Naive B cell (primary cell): ENCODE measurements at regions not wholly inside any gene's neighbourhood (a gene's known extent, or its start where the extent isn't known, plus 50 kb on each side); places are given as distances from the start of the nearest gene placed in this dataset.
"Not testable (repeated sequence)": the region's sequence is repeated elsewhere in the genome, so short reads cannot be mapped to it uniquely, and the experiment has no call there.

ENCODE experiments used
- ATAC-seq, 2 donors: fragments of 150-1000 bp; cut with Tn5 transposase; 2 replicates each; pipeline ENCODE4 v1.10.0; 2021; ENCODE audit warnings: low read depth in 2 of 2, mild to moderate bottlenecking in 2 of 2, moderate library complexity in 2 of 2
- DNase-seq: peaks from one replicate; pipeline ENCODE4 v3.0.0; 2022
- H3K27ac Mint-ChIP-seq, 6 donors: one replicate each; pipeline ENCODE4 v1.8.0; 2020 to 2022; ENCODE audit warnings: mild to moderate bottlenecking in 6 of 6, mixed read lengths in 6 of 6, moderate library complexity in 5 of 6, inconsistent platforms in 2 of 6
- H3K27me3 Mint-ChIP-seq, 3 donors: one replicate each; pipeline ENCODE4 v1.8.0; 2021 to 2022; ENCODE audit warnings: mixed read lengths in 3 of 3, mild to moderate bottlenecking in 1 of 3
- H3K36me3 Mint-ChIP-seq, 2 donors: one replicate each; pipeline ENCODE4 v1.8.0; 2020 to 2022; ENCODE audit warnings: mixed read lengths in 2 of 2, inconsistent platforms in 1 of 2, mild to moderate bottlenecking in 1 of 2
- H3K4me1 Mint-ChIP-seq, 3 donors: one replicate each; pipeline ENCODE4 v1.8.0; 2020 to 2022; ENCODE audit warnings: mixed read lengths in 3 of 3, inconsistent platforms in 1 of 3, mild to moderate bottlenecking in 1 of 3, moderate library complexity in 1 of 3
- H3K4me3 Mint-ChIP-seq, 8 donors: one replicate each; pipeline ENCODE4 v1.8.0; 2020 to 2022; ENCODE audit warnings: mild to moderate bottlenecking in 8 of 8, mixed read lengths in 8 of 8, moderate library complexity in 8 of 8, inconsistent platforms in 2 of 8
- H3K9me3 Mint-ChIP-seq, 7 donors: one replicate each; pipeline ENCODE4 v1.8.0; 2020 to 2022; ENCODE audit warnings: mixed read lengths in 7 of 7, mild to moderate bottlenecking in 5 of 7, inconsistent platforms in 2 of 7, moderate library complexity in 1 of 7

- not testable (repeated sequence) for H3K27ac Mint-ChIP-seq, H3K4me3 Mint-ChIP-seq, H3K4me1 Mint-ChIP-seq, ATAC-seq, H3K36me3 Mint-ChIP-seq, H3K9me3 Mint-ChIP-seq, DNase-seq
- peaks cover 0 to 15% (median 4%) of the 10 kb centered on the region in 3 donors for H3K27me3 Mint-ChIP-seq
Observed at GRCh38 chr13:22932632-22933412, 248.0 kb upstream of the SGCG start.

GRCh38 chr13:22933571-22934181 is 247.1 kb upstream of the SGCG start:
- no peak for DNase-seq
- ATAC-seq, result no peak
- Mint-ChIP-seq H3K27ac (no peak overlapping the region), H3K27me3 (peaks cover 0 to 10% (median 0%) of the 10 kb centered on the region in 3 donors), H3K36me3 (no peaks in the 10 kb centered on the region), H3K4me1 (no peaks in the 10 kb centered on the region), H3K9me3 (no peaks in the 10 kb centered on the region), H3K4me3 (no peak overlapping the region)

GRCh38 chr13:22934744-22935523 is 245.8 kb upstream of the SGCG start:
- Mint-ChIP-seq H3K4me1 (no peaks in the 10 kb centered on the region), H3K27me3 (peaks cover 0 to 4% (median 0%) of the 10 kb centered on the region in 3 donors), H3K4me3 (no peak overlapping the region), H3K9me3 (peaks cover 0 to 4% (median 0%) of the 10 kb centered on the region in 7 donors), H3K36me3 (no peaks in the 10 kb centered on the region), H3K27ac (no peak overlapping the region)
- ATAC-seq, result no peak
- DNase-seq, result no peak

GRCh38 chr13:22936228-22936627 is 244.6 kb upstream of the SGCG start:
- DNase-seq, result no peak
- H3K4me3 Mint-ChIP-seq, result no peak overlapping the region

GRCh38 chr13:22937241-22937640 is 243.5 kb upstream of the SGCG start:
- H3K27me3 Mint-ChIP-seq, result no peaks in the 10 kb centered on the region
- no peaks in the 10 kb centered on the region for H3K36me3 Mint-ChIP-seq
- ATAC-seq (no peak), DNase-seq (no peak)
- H3K27ac Mint-ChIP-seq, result no peak overlapping the region
- H3K4me3 Mint-ChIP-seq, result no peak overlapping the region
- no peaks in the 10 kb centered on the region for H3K4me1 Mint-ChIP-seq
- H3K9me3 Mint-ChIP-seq, result peaks cover 0 to 6% (median 0%) of the 10 kb centered on the region in 7 donors

More at GRCh38 chr13:22936228-22936627, 244.6 kb upstream of the SGCG start:
- H3K4me1 Mint-ChIP-seq, result no peaks in the 10 kb centered on the region
- H3K36me3 Mint-ChIP-seq, result no peaks in the 10 kb centered on the region
- no peaks in the 10 kb centered on the region for H3K27me3 Mint-ChIP-seq
- peaks cover 0 to 6% (median 0%) of the 10 kb centered on the region in 7 donors for H3K9me3 Mint-ChIP-seq
- no peak overlapping the region for H3K27ac Mint-ChIP-seq
- no peak for ATAC-seq

- Mint-ChIP-seq H3K27me3 (no peaks in the 10 kb centered on the region), H3K27ac (no peak overlapping the region), H3K4me1 (no peaks in the 10 kb centered on the region), H3K36me3 (no peaks in the 10 kb centered on the region), H3K4me3 (no peak overlapping the region), H3K9me3 (peaks cover 0 to 7% (median 0%) of the 10 kb centered on the region in 7 donors)
- ATAC-seq (no peak), DNase-seq (no peak)
Observed at GRCh38 chr13:22937953-22938352, 242.8 kb upstream of the SGCG start.

- H3K27ac Mint-ChIP-seq, result no peak overlapping the region
- DNase-seq (no peak), ATAC-seq (no peak)
- no peaks in the 10 kb centered on the region for H3K4me1 Mint-ChIP-seq
- no peak overlapping the region for H3K4me3 Mint-ChIP-seq
- peaks cover 0 to under 1% (median 0%) of the 10 kb centered on the region in 3 donors for H3K27me3 Mint-ChIP-seq
- H3K9me3 Mint-ChIP-seq, result peaks cover 0 to 8% (median 0%) of the 10 kb centered on the region in 7 donors
- no peaks in the 10 kb centered on the region for H3K36me3 Mint-ChIP-seq
Observed at GRCh38 chr13:22938576-22938975, 242.2 kb upstream of the SGCG start.

GRCh38 chr13:22939157-22939556 is 241.6 kb upstream of the SGCG start:
- DNase-seq, result no peak
- Mint-ChIP-seq H3K4me3 (no peak overlapping the region), H3K9me3 (peaks cover 0 to 10% (median 2%) of the 10 kb centered on the region in 7 donors), H3K4me1 (peaks cover 0 to 3% (median 0%) of the 10 kb centered on the region in 3 donors), H3K27me3 (peaks cover 0 to 6% (median 0%) of the 10 kb centered on the region in 3 donors), H3K27ac (no peak overlapping the region), H3K36me3 (no peaks in the 10 kb centered on the region)
- ATAC-seq, result no peak

- Mint-ChIP-seq H3K4me3 (no peak overlapping the region), H3K27me3 (peaks cover 0 to 16% (median 0%) of the 10 kb centered on the region in 3 donors), H3K36me3 (no peaks in the 10 kb centered on the region), H3K9me3 (peaks cover 0 to 14% (median 2%) of the 10 kb centered on the region in 7 donors), H3K27ac (no peak overlapping the region), H3K4me1 (peaks cover 0 to 3% (median 0%) of the 10 kb centered on the region in 3 donors)
- ATAC-seq (no peak), DNase-seq (no peak)
Observed at GRCh38 chr13:22940090-22940710, 240.6 kb upstream of the SGCG start.

- ATAC-seq (no peak), DNase-seq (no peak)
- Mint-ChIP-seq H3K4me3 (no peak overlapping the region), H3K9me3 (peaks cover 0 to 14% (median 2%) of the 10 kb centered on the region in 7 donors), H3K27ac (no peak overlapping the region), H3K4me1 (peaks cover 0 to 3% (median 0%) of the 10 kb centered on the region in 3 donors), H3K27me3 (peaks cover 0 to 16% (median 0%) of the 10 kb centered on the region in 3 donors), H3K36me3 (no peaks in the 10 kb centered on the region)
Observed at GRCh38 chr13:22940736-22941135, 240.0 kb upstream of the SGCG start.

GRCh38 chr13:22941495-22941894 is 239.3 kb upstream of the SGCG start:
- not testable (repeated sequence) for ATAC-seq, H3K4me3 Mint-ChIP-seq, H3K36me3 Mint-ChIP-seq, DNase-seq, H3K4me1 Mint-ChIP-seq, H3K27ac Mint-ChIP-seq
- Mint-ChIP-seq H3K9me3 (peaks cover 0 to 14% (median 2%) of the 10 kb centered on the region in 7 donors), H3K27me3 (peaks cover 0 to 16% (median 0%) of the 10 kb centered on the region in 3 donors)

- H3K36me3 Mint-ChIP-seq, H3K27ac Mint-ChIP-seq, H3K4me1 Mint-ChIP-seq, H3K4me3 Mint-ChIP-seq, ATAC-seq, DNase-seq: not testable (repeated sequence)
- peaks cover 0 to 16% (median 0%) of the 10 kb centered on the region in 3 donors for H3K27me3 Mint-ChIP-seq
- peaks cover 0 to 16% (median 2%) of the 10 kb centered on the region in 7 donors for H3K9me3 Mint-ChIP-seq
Observed at GRCh38 chr13:22942831-22943230, 237.9 kb upstream of the SGCG start.

- no peak overlapping the region for H3K27ac Mint-ChIP-seq
- peaks cover 0 to 18% (median 2%) of the 10 kb centered on the region in 7 donors for H3K9me3 Mint-ChIP-seq
- DNase-seq (no peak), ATAC-seq (no peak)
- H3K36me3 Mint-ChIP-seq, result no peaks in the 10 kb centered on the region
- peaks cover 0 to 3% (median 0%) of the 10 kb centered on the region in 3 donors for H3K4me1 Mint-ChIP-seq
- H3K4me3 Mint-ChIP-seq, result no peak overlapping the region
- H3K27me3 Mint-ChIP-seq, result peaks cover 0 to 16% (median 0%) of the 10 kb centered on the region in 3 donors
Observed at GRCh38 chr13:22944378-22944777, 236.4 kb upstream of the SGCG start.
